ENCODE measurements at regions not wholly inside any gene's neighbourhood (a gene's known extent, or its start where the extent isn't known, plus 50 kb on each side); places are given as distances from the start of the nearest gene placed in this dataset.

DNA sequence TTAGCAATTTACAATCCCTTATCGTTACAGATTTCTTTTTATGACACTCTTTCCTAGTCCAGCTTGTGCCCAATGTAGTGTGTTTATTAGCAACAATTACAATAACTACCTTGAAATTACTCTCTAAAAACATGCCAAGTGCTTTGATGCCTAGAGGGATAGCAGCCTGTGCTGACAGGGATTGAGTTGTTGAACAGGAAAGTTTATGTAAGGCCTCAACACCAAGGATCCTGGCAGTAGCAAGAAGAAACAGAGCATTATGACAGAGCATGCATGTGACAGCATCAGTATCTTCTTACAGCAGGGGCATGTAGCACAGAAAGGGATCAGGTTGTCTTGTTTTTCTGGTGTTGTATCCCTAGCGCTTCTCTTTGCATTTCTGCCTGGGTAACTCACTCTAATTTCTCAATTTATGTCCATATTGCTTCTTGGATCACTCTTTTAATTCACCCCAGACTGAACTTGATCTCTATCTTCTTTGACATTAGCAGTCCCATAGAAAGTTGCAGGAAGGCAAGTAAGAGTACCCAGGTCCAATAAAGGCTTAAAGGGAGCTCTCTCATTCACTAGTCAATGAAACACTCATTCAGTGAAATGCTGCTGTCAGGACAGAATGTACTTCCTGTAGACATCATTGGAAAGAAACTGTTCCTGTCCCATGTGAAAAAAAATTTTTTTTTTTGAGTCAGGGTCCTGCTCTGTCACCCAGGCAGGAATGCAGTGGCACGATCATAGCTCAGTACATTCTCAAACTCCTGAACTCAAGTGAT, 220.0 kb upstream of the GRIP1 start:
- H3K27ac ChIP-seq, result no peak overlapping the region
- no peak for DNase-seq
- H3K27me3 ChIP-seq (ENCODE audit: low read depth), result no peaks in the 10 kb centered on the region
- intact Hi-C loops (cut with DNase I), result no loop called here
- no peaks in the 10 kb centered on the region for H3K9me3 ChIP-seq
- no peak overlapping the region for H3K4me3 ChIP-seq
- TF ChIP-seq, protein P1, sequence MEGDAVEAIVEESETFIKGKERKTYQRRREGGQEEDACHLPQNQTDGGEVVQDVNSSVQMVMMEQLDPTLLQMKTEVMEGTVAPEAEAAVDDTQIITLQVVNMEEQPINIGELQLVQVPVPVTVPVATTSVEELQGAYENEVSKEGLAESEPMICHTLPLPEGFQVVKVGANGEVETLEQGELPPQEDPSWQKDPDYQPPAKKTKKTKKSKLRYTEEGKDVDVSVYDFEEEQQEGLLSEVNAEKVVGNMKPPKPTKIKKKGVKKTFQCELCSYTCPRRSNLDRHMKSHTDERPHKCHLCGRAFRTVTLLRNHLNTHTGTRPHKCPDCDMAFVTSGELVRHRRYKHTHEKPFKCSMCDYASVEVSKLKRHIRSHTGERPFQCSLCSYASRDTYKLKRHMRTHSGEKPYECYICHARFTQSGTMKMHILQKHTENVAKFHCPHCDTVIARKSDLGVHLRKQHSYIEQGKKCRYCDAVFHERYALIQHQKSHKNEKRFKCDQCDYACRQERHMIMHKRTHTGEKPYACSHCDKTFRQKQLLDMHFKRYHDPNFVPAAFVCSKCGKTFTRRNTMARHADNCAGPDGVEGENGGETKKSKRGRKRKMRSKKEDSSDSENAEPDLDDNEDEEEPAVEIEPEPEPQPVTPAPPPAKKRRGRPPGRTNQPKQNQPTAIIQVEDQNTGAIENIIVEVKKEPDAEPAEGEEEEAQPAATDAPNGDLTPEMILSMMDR (IDR thresholded peaks at IDR 0.05), result no peak
- ATAC-seq, result no peak
- H3K36me3 ChIP-seq, result no peaks in the 10 kb centered on the region
- no peaks in the 10 kb centered on the region for H3K4me1 ChIP-seq

DNA sequence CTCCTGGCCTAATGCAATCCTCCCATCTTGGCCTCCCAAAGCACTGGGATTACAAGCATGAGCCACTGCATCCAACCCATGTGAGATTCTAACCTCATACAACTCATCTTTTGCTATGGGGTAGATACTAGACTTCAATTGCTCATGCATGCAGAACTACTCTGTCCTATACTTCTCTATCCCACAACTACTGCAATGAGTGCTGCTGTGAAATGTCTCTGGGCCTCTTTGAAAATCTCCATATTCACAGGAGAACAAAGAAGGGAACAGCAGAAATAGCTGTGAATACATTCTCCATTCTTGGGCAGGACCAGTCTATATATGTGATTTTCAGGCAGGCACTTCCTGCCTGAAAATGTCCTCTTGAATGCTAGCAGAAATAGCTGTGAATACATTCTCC, 220.7 kb upstream of the GRIP1 start:
- H3K36me3 ChIP-seq, result no peaks in the 10 kb centered on the region
- no peak for ATAC-seq
- no peak overlapping the region for H3K27ac ChIP-seq
- TF ChIP-seq, protein P1 (IDR thresholded peaks at IDR 0.05), result no peak
- DNase-seq, result no peak
- H3K9me3 ChIP-seq, result no peaks in the 10 kb centered on the region
- intact Hi-C loops (cut with DNase I), result no loop called here
- no peaks in the 10 kb centered on the region for H3K27me3 ChIP-seq (ENCODE audit: low read depth)
- no peak overlapping the region for H3K4me3 ChIP-seq
- no peaks in the 10 kb centered on the region for H3K4me1 ChIP-seq

DNA sequence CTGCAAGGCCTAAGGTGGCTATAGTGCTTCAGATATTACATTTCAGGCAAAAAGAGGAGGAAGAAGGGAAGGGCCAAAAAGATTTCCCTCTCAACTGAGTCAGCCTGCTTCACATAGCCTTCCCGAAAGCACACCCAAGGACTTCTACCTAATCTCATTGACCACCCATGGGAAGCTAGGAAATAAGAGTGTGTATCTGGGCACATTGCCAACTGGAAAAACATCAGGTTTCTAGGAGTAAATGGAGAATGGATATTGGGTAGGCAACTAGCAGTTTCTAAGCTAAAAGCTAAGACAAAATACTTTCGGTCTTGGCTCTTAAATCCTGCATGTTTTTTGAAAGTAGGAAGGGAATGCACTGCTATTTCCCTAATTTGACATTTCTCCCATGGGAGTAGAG, 221.7 kb upstream of the GRIP1 start:
- no peaks in the 10 kb centered on the region for H3K9me3 ChIP-seq
- H3K27me3 ChIP-seq (ENCODE audit: low read depth), result no peaks in the 10 kb centered on the region
- TF ChIP-seq, protein P1 (IDR thresholded peaks at IDR 0.05), result no peak
- H3K36me3 ChIP-seq, result no peaks in the 10 kb centered on the region
- no peak overlapping the region for H3K4me3 ChIP-seq
- intact Hi-C loops (cut with DNase I), result no loop called here
- no peak overlapping the region for H3K27ac ChIP-seq
- no peaks in the 10 kb centered on the region for H3K4me1 ChIP-seq
- DNase-seq, result no peak
- ATAC-seq, result no peak

DNA sequence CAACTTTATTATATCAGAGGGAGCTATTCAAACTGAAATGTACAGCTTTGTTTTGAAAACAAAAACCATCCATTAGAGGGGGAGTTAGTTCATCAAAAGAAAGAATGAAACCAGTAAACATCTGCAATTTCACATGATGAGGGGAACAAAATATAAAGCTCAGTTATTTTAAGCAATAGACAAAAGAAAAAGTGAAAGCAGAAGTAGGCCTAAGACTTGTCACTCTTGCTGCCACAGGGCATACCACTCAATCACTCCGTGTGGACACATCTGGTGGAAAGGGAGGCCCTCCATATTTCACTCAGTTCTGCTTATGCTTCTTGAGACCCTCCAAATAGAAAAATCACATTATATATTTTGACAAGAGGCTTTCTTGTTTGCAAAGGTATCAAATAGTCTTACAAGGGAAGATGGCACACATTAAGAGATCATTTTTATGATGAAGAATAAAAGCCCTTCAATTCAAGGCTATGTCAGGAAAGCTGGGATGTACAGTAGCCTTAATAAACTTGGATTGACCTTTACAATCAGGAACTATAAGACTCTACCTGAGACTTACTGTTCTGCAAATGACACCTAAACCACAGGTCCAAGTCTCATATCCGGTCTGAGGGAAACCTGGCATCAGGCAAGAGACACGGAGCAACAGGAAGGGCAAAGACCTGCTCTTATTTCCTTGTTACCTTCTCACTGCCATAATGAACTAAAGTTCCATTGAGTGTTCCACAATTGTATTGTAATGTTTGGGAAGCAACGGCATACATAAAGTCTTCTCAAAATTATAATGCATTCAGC, 222.5 kb upstream of the GRIP1 start:
- intact Hi-C loops (cut with DNase I), result no loop called here
- ATAC-seq, result peak; percentile 39 to 57
- Histone ChIP-seq H3K36me3 (no peaks in the 10 kb centered on the region), H3K4me1 (no peaks in the 10 kb centered on the region), H3K27me3 (ENCODE audit: low read depth) (no peaks in the 10 kb centered on the region), H3K4me3 (no peak overlapping the region), H3K27ac (no peak overlapping the region), H3K9me3 (no peaks in the 10 kb centered on the region)
- no peak for DNase-seq
- TF ChIP-seq, protein P1 (IDR thresholded peaks at IDR 0.05), result no peak

DNA sequence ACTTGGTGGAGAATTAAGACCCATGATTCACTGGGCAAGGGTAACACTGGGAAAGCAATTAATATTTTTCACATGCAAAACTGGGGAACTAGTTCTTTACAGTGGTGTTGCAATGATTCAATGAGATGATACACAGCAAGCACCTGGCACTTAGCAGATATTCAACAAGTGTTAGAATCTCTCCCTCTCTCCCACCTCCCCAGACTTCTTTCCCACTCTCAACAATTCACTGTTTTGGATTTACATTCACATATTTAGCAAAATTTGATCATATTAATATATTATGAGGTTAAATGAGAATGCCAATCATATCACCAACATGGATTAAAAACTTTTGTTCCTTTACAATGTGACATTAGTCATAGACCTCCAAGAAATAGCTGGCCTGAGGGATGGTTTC, 223.1 kb upstream of the GRIP1 start:
- no peak for DNase-seq
- ATAC-seq, result no peak
- Histone ChIP-seq H3K27ac (no peak overlapping the region), H3K27me3 (ENCODE audit: low read depth) (no peaks in the 10 kb centered on the region), H3K36me3 (no peaks in the 10 kb centered on the region), H3K9me3 (no peaks in the 10 kb centered on the region), H3K4me1 (no peaks in the 10 kb centered on the region), H3K4me3 (no peak overlapping the region)
- TF ChIP-seq, protein P1 (IDR thresholded peaks at IDR 0.05), result no peak
- intact Hi-C loops (cut with DNase I), result no loop called here
